ENCODE measurements at regions not wholly inside any gene's neighbourhood (a gene's known extent, or its start where the extent isn't known, plus 50 kb on each side); places are given as distances from the start of the nearest gene placed in this dataset.

DNA sequence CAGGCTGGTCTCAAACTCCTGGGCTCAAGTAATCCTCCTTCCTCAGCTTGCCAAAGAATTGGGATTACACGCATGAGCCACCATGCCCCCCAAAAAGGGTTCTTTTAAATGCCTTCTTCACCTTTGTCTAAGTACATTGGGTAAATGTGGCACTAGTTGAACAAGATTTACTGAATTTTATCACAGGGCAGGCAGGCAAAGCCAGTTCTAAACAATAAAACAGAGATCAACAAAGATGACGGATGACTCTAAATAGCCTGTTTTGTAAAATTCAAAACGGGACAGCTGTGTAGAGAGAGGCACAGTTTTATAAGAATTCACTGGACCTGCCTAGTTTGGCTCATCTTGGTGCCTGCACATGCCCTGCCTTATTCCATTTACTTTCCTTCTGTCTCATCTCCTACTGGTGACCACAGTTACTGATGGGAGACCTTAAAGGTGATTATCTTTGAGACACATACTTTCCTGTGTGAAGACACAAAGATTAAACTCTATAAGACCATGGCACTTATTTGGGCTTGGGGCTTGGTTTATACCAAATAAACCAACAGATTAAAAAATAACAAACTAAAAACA is 149.6 kb upstream of the DMRT1 start:
- H3K27me3 Mint-ChIP-seq, result peaks cover 9% of the 10 kb centered on the region
- H3K27ac Mint-ChIP-seq, result no peak overlapping the region
- peaks cover 4% of the 10 kb centered on the region for H3K4me1 Mint-ChIP-seq
- DNase-seq, result no peak
- no peak overlapping the region for H3K4me3 Mint-ChIP-seq
- H3K36me3 Mint-ChIP-seq (ENCODE audit: low read depth), result no peaks in the 10 kb centered on the region
- POLR2A ChIA-PET, result no interaction called here
- CTCF ChIA-PET, result interaction anchor here (0.6 kb wide), 4 partner anchors 11 to 342 kb away, joined by 3 to 6 read pairs (median 3); no protein-coding TSS in a partner anchor
- H3K9me3 Mint-ChIP-seq, result no peaks in the 10 kb centered on the region

DNA sequence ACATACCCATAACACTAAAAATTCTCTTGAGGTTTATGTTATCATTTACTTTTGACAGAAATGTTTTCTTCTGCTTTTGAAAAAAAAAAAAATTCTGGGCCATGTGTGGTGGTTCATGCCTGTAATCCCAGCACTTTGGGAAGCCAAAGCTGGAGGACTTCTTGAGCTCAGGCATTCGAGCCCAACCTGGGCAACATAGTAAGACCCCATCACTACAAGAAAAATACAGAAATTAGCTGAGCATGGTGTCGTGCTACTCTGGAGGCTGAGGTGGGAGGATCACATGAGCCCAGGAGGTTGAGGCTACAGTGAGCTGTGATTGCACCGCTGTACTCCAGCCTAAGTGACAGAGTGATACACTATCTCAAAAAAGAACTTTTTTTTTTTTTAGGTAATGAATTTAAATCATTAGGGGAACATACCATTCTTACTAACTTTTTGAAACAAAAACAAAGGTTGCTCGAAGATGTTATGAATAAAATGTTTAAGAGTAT is 148.8 kb upstream of the DMRT1 start:
- ChIA-PET POLR2A (no interaction called here), CTCF (interaction anchor here (0.6 kb wide), 2 partner anchors 14 to 39 kb away, joined by 3 read pairs; no protein-coding TSS in a partner anchor)
- Mint-ChIP-seq H3K9me3 (no peaks in the 10 kb centered on the region), H3K27me3 (peaks cover 9% of the 10 kb centered on the region), H3K4me3 (no peak overlapping the region), H3K27ac (no peak overlapping the region), H3K36me3 (ENCODE audit: low read depth) (no peaks in the 10 kb centered on the region), H3K4me1 (peaks cover 4% of the 10 kb centered on the region)
- DNase-seq, result no peak

DNA sequence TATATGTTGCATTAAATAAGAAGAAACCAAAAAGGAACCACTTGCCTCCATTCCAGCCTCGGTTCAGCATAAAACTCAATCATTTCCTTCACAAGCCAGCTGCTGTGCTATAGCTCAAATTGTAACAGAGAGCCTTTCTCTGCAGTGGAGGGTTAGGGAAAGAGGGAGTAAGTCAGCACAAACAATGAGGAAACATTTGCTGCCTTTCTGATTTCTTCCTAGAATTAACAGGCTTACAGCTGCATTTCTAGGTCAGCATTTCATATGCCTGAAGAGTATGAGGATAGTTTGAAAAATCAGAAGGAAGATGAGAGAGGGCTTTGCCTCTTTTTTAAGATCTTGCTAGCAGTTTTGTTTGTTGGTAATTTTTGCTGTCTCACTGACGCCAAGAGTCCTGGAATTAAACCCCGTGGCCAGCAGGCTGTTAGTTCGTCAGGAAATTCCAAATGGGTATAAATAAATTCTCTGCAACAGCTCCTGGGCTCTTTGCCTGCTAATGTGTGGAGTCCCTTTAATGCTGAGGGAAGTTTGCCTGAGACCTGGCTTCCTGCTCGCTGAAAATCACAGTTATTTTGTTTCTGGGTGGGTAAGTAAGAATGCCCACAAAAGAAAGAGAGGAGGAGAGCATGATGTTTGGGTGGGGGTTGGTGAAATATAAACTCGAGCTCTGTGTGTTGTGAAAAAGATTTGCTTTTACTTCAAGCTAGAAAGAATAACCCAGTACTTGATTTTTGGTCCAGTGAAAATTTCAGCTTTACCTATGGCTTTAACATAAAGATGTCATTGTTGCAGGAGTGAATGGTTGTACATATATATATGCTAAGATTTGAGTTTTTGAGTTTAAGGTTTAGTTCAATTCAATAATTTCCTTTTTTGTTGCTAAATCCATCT is 148.1 kb upstream of the DMRT1 start:
- no peak overlapping the region for H3K27ac Mint-ChIP-seq
- peaks cover 4% of the 10 kb centered on the region for H3K4me1 Mint-ChIP-seq
- no peak overlapping the region for H3K4me3 Mint-ChIP-seq
- H3K27me3 Mint-ChIP-seq, result peaks cover 11% of the 10 kb centered on the region
- no peaks in the 10 kb centered on the region for H3K9me3 Mint-ChIP-seq
- H3K36me3 Mint-ChIP-seq (ENCODE audit: low read depth), result no peaks in the 10 kb centered on the region
- ChIA-PET POLR2A (no interaction called here), CTCF (interaction anchor here (0.6 kb wide), 1 partner anchor 13 kb away, joined by 3 read pairs; no protein-coding TSS in a partner anchor)
- DNase-seq, result no peak

DNA sequence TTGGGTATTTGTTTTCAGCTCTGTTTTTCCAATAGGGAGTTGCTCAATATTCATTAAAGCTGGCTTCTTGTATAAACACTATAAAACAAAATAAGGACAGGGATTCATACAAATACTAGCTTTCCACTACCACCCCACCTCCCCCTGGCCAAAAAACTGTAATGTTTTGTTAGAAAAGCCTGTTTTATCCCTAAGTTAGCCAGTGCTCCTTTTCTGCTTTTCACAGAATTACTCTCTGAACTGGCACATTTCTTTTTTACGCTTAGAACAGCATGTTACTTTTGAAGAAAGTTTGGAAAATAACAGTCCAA is 147.4 kb upstream of the DMRT1 start:
- Mint-ChIP-seq H3K27me3 (peaks cover 14% of the 10 kb centered on the region), H3K4me3 (no peak overlapping the region), H3K9me3 (no peaks in the 10 kb centered on the region), H3K36me3 (ENCODE audit: low read depth) (no peaks in the 10 kb centered on the region), H3K4me1 (peaks cover 4% of the 10 kb centered on the region), H3K27ac (no peak overlapping the region)
- POLR2A ChIA-PET, result no interaction called here
- DNase-seq, result no peak
- CTCF ChIA-PET, result no interaction called here

DNA sequence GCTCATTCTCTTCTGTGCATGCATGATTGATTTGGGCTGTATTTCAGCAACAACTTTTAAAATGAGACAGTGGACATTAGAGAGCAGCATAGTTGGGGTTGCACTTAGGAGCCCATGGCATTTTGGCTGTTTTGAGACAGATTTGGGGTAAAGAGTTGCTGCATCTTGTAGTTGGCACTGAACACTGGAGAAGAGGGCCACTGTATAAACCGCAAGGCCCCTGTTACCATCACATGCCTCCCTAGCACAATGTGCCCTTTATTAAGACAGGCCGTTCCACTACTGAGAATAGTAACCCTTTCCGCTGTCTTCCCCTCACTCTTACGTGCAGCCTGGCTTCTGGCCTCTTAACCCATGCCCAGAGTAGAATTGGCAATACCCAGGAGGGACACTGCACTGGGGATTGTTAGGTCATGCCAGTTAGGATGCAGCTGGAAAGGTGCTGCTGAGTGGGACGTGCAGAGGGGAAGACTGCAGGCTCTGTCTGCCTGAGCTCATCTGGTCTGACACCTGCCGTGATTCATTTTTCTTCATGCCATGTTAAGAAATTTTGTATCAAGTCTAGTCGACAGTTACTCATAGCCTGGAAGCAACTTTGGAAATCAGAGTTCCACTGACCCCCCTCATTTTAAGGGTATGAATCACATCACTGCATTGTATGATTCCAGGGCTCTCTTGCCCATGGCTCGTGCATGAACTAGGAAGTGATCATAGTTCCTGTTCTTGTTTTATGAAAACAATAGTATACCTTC is 146.9 kb upstream of the DMRT1 start:
- no peaks in the 10 kb centered on the region for H3K36me3 Mint-ChIP-seq (ENCODE audit: low read depth)
- H3K4me1 Mint-ChIP-seq, result peaks cover 4% of the 10 kb centered on the region
- POLR2A ChIA-PET, result no interaction called here
- H3K9me3 Mint-ChIP-seq, result no peaks in the 10 kb centered on the region
- CTCF ChIA-PET, result interaction anchor here (0.6 kb wide), 1 partner anchor 274 kb away, joined by 3 read pairs; no protein-coding TSS in a partner anchor
- H3K4me3 Mint-ChIP-seq, result no peak overlapping the region
- DNase-seq, result no peak
- no peak overlapping the region for H3K27ac Mint-ChIP-seq
- peaks cover 16% of the 10 kb centered on the region for H3K27me3 Mint-ChIP-seq

DNA sequence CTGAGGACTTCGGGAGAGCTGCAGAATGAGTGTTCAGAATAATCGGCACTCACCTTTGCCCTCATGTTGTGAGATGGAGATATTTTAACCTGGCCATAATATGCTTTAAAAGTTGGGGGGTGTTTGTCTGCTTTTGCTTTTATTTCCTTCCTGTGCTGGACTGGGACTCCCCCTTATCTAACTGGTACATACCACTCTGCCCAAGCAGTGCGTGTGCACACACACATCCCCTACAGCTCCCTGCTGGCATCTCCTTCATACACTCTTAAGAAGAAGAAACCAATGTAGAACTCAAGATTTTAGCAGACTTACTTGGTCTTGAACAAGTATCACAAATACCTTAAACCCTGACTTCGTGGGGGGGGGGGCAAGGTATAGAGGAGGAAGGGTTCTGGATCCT is 146.2 kb upstream of the DMRT1 start:
- H3K9me3 Mint-ChIP-seq, result no peaks in the 10 kb centered on the region
- no peak overlapping the region for H3K27ac Mint-ChIP-seq
- H3K4me1 Mint-ChIP-seq, result peaks cover 4% of the 10 kb centered on the region
- POLR2A ChIA-PET, result no interaction called here
- H3K36me3 Mint-ChIP-seq (ENCODE audit: low read depth), result no peaks in the 10 kb centered on the region
- H3K4me3 Mint-ChIP-seq, result no peak overlapping the region
- H3K27me3 Mint-ChIP-seq, result peaks cover 16% of the 10 kb centered on the region
- DNase-seq, result no peak
- CTCF ChIA-PET, result interaction anchor here (0.6 kb wide), 1 partner anchor 275 kb away, joined by 3 read pairs; no protein-coding TSS in a partner anchor

DNA sequence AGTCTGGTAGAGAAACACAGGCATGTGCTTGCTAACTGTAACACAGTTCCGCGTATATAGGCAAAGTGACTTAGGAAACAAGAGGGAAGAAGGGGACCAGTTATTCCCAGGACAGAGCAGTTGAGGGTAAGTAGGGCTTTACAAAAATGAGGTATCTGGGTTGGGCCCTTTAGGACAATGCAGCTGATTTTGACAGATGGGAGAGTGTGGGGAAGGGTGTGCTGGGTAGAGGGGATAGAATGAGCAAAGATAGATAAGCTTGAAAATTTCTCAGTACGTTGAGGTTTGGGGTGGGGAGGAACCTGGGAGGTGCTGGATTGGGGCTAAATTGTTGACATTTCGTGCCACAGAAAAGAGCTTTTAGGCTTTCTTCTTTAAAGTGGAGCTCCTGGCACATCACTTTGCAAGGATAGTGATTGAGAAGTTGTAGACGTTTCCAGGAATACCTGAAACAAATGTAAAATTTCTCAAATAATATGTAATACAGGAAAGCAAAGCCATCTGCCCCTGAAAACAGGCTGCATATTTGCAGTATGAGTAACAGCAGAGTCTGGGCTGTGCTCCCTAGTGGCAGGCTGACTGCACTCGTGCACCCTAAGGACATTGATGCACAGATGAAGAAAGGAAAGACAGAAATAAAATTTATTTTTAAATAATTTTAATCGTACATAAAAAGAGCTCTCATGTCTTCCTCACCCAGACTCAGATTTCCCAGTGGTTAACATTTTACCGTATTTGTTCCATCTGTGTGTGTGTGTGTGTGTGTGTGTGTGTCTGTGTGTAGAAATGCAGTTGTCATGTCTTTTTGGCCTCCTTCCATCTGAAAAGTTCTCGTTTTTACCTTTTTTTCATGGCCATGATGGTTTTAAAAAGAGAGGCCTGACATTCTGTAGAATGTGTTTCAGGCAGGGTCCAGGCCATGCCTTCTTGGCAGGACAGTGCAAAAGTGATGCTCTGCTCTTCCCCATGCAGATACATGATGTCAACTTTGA is 144.9 kb upstream of the DMRT1 start:
- DNase-seq, result no peak
- Mint-ChIP-seq H3K9me3 (no peaks in the 10 kb centered on the region), H3K36me3 (ENCODE audit: low read depth) (no peaks in the 10 kb centered on the region), H3K4me1 (peaks cover 4% of the 10 kb centered on the region), H3K27ac (no peak overlapping the region), H3K27me3 (peaks cover 16% of the 10 kb centered on the region), H3K4me3 (no peak overlapping the region)
- ChIA-PET POLR2A (no interaction called here), CTCF (no interaction called here)

DNA sequence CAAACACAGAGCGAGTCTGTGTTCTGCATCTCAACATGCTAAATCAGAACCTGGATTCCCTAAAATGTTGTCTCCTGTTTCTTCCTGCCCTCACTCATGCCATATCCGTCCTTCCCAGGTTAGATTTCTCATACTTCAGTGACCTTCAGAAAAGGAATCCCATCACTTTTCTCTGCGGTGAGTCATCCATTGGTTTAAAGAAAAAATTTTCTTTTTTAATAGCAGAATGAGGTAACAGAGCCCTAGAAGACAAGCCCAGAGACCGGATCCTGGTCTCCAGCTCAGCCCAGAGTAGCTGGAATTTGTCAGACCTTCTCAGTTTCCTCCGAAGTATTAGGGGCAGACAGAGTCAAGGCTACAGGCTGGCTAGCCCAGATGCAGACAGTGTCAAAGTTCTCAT is 143.2 kb upstream of the DMRT1 start:
- Mint-ChIP-seq H3K4me1 (peaks cover 4% of the 10 kb centered on the region), H3K27me3 (peaks cover 18% of the 10 kb centered on the region), H3K36me3 (ENCODE audit: low read depth) (no peaks in the 10 kb centered on the region), H3K27ac (no peak overlapping the region), H3K4me3 (no peak overlapping the region), H3K9me3 (no peaks in the 10 kb centered on the region)
- DNase-seq, result no peak
- ChIA-PET POLR2A (no interaction called here), CTCF (interaction anchor here (0.5 to 0.8 kb wide), 2 partner anchors 50 to 256 kb away, joined by 3 to 4 read pairs; no protein-coding TSS in a partner anchor)

DNA sequence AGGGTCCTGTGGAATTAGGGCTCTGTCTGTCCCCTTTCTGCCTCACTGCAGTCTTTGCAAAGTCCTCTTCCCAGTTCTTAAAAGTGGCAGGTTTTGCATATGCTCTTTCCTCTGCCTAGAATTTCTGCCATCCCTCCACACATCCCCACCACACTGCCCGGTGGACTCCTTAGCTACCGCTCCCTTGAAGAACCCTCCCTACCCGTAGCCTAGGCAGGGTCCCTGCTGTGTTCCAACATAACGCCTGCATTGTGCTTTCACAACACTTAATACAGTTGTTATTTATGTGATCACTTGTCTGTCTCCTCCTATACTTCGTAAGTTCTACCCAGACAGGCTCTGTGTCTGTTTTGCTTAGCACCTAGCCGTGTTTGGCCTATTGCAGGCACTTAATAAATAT is 142.5 kb upstream of the DMRT1 start:
- H3K36me3 Mint-ChIP-seq (ENCODE audit: low read depth), result no peaks in the 10 kb centered on the region
- H3K4me1 Mint-ChIP-seq, result no peaks in the 10 kb centered on the region
- H3K27ac Mint-ChIP-seq, result no peak overlapping the region
- no peaks in the 10 kb centered on the region for H3K9me3 Mint-ChIP-seq
- ChIA-PET POLR2A (no interaction called here), CTCF (interaction anchor here (0.8 to 1.6 kb wide), 2 partner anchors 9 to 49 kb away, joined by 4 read pairs; no protein-coding TSS in a partner anchor)
- no peak overlapping the region for H3K4me3 Mint-ChIP-seq
- peaks cover 13% of the 10 kb centered on the region for H3K27me3 Mint-ChIP-seq
- no peak for DNase-seq

DNA sequence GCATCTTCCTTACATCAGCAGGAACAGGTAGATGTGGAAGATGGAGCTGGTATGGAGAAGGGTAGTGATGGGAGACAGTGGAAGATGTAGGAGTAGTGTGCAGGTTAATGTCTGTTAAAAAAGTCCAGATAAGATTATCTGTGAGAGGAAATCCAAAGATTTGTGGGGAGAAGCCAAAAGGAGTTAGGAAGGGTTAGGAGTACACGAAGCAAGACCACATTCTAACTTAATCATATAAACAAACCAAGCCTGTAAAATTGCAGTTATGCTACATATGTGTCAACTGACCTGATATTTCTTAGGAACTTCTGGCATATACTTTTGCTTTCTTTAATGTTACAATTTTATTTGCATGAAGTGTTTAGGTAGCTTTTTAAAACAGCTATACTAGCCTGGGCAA is 142.1 kb upstream of the DMRT1 start:
- ChIA-PET POLR2A (no interaction called here), CTCF (interaction anchor here (1.6 kb wide), 1 partner anchor 9 kb away, joined by 4 read pairs; no protein-coding TSS in a partner anchor)
- Mint-ChIP-seq H3K36me3 (ENCODE audit: low read depth) (no peaks in the 10 kb centered on the region), H3K9me3 (no peaks in the 10 kb centered on the region), H3K27ac (no peak overlapping the region), H3K4me3 (no peak overlapping the region), H3K27me3 (peaks cover 12% of the 10 kb centered on the region), H3K4me1 (no peaks in the 10 kb centered on the region)
- DNase-seq, result no peak

DNA sequence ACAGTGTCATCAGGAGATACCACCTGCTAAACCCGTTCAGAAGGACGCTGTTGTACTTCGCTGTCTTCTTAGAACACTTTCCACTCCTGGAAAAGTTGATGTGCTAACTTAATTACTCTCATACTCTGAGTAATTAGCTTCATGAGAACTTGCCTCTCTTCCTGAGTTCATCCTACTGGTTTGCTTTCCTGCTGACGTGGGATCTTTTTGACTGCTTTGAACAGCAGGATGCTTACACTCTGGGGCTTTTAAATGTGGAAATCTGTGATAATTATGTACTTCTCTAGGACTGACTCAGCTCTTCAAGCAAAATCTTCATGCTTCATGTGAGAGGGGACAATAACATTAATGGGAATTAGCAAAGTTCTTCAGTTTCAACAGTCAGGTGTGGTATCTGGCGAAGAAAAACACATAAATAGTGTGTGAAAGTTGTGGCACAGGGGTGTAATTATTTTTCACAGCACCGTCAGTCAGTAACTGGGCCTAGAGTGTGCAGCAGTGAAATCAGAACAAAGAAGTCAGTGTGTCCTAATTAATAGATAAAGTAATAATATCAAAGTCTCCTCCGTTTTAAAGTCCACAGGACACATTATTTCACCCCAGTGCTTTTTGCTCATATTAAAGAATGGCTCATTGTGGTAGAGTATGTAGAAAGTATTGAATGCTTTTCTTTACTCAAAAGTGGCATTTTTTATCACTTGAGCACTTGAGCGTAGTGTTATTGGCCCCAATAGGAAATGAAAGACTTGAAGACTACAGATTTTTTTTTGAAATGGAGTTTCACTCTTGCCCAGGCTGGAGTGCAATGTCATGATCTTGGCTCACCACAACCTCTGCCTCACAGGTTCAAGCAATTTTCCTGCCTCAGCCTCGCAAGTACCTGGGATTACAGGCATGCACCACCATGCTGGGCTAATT is 140.9 kb upstream of the DMRT1 start:
- Mint-ChIP-seq H3K4me3 (no peak overlapping the region), H3K9me3 (no peaks in the 10 kb centered on the region), H3K4me1 (no peaks in the 10 kb centered on the region), H3K27ac (no peak overlapping the region), H3K27me3 (peaks cover 13% of the 10 kb centered on the region), H3K36me3 (ENCODE audit: low read depth) (no peaks in the 10 kb centered on the region)
- POLR2A ChIA-PET, result no interaction called here
- no peak for DNase-seq
- CTCF ChIA-PET, result interaction anchor here (1.0 to 1.6 kb wide), 2 partner anchors 10 to 17 kb away, joined by 3 to 4 read pairs; no protein-coding TSS in a partner anchor

Measured in activated CD4-positive, alpha-beta T cell treated with anti-CD3 and anti-CD28 coated beads, Interleukin-2, amount 10 ng/mL, durations not matched to agents 7 days and 5 days (primary cell).